GM21360 (cell line): ENCODE measurements at regions not wholly inside any gene's neighbourhood (a gene's known extent, or its start where the extent isn't known, plus 50 kb on each side); places are given as distances from the start of the nearest gene placed in this dataset.

Experiments used
- ATAC-seq: cut with Tn5 transposase; IDR thresholded peaks from one replicate; pipeline ENCODE4 v1.9.1; 2021; ENCODE audit warnings: mild to moderate bottlenecking, moderate library complexity; ENCODE audit not compliant: unreplicated experiment

- ATAC-seq = no peak
These were observed 143.4 kb upstream of the CDH6 start for GRCh38 chr5:31049936-31050704.

GRCh38 chr5:31049461-31049860 lies 144.0 kb upstream of the CDH6 start:
- no peak for ATAC-seq

- ATAC-seq = no peak
These were observed 144.9 kb upstream of the CDH6 start for GRCh38 chr5:31048282-31049270.

GRCh38 chr5:31047621-31048020 lies 145.9 kb upstream of the CDH6 start:
- no peak for ATAC-seq

GRCh38 chr5:31047007-31047406 lies 146.5 kb upstream of the CDH6 start:
- no peak for ATAC-seq

- ATAC-seq = no peak
These were observed 157.1 kb upstream of the CDH6 start for GRCh38 chr5:31036411-31036810.

GRCh38 chr5:31033295-31033694 lies 160.2 kb upstream of the CDH6 start:
- no peak for ATAC-seq

- ATAC-seq = no peak
These were observed 163.6 kb upstream of the CDH6 start for GRCh38 chr5:31029925-31030324.

GRCh38 chr5:31027721-31028120 lies 165.8 kb upstream of the CDH6 start:
- ATAC-seq = no peak

GRCh38 chr5:31023105-31023504 lies 170.4 kb upstream of the CDH6 start:
- ATAC-seq = no peak

GRCh38 chr5:31021181-31021624 lies 172.3 kb upstream of the CDH6 start:
- no peak for ATAC-seq

- ATAC-seq = no peak
These were observed 185.3 kb upstream of the CDH6 start for GRCh38 chr5:31008231-31008630.

- no peak for ATAC-seq
These were observed 185.8 kb upstream of the CDH6 start for GRCh38 chr5:31007672-31008071.

- ATAC-seq = no peak
These were observed 193.2 kb upstream of the CDH6 start for GRCh38 chr5:31000287-31000686.

- no peak for ATAC-seq
These were observed 195.8 kb upstream of the CDH6 start for GRCh38 chr5:30997681-30998080.

- ATAC-seq = no peak
These were observed 198.6 kb upstream of the CDH6 start for GRCh38 chr5:30994902-30995301.

GRCh38 chr5:30994176-30994575 lies 199.3 kb upstream of the CDH6 start:
- no peak for ATAC-seq

- no peak for ATAC-seq
These were observed 202.0 kb upstream of the CDH6 start for GRCh38 chr5:30991462-30991861.

- ATAC-seq = no peak
These were observed 211.9 kb upstream of the CDH6 start for GRCh38 chr5:30981576-30981975.

GRCh38 chr5:30968971-30969370 lies 224.5 kb upstream of the CDH6 start:
- ATAC-seq = no peak

- ATAC-seq = no peak
These were observed 233.4 kb upstream of the CDH6 start for GRCh38 chr5:30960036-30960435.

GRCh38 chr5:30959238-30959637 lies 234.2 kb upstream of the CDH6 start:
- ATAC-seq = no peak
